Ishikawa (cell line): ENCODE measurements at regions not wholly inside any gene's neighbourhood (a gene's known extent, or its start where the extent isn't known, plus 50 kb on each side); places are given as distances from the start of the nearest gene placed in this dataset.

Experiments
- CEBPB ChIP-seq: IDR thresholded peaks from 2 replicates; pipeline ENCODE4 v1.6.1; 2012
- CREB1 ChIP-seq: IDR thresholded peaks from 2 replicates; pipeline ENCODE4 v1.6.1; 2012; ENCODE audit warnings: low read depth
- EGR1 ChIP-seq: IDR thresholded peaks from 2 replicates; pipeline ENCODE4 v1.6.1; 2012
- EP300 ChIP-seq: IDR thresholded peaks from 2 replicates; pipeline ENCODE4 v1.6.1; 2012; ENCODE audit warnings: borderline replicate concordance
- FOXM1 ChIP-seq: IDR thresholded peaks from 2 replicates; pipeline ENCODE4 v1.6.1; 2012; ENCODE audit warnings: low read depth, borderline replicate concordance
- MAX ChIP-seq: IDR thresholded peaks from 2 replicates; pipeline ENCODE4 v1.6.1; 2012
- NFIC ChIP-seq: IDR thresholded peaks from 2 replicates; pipeline ENCODE4 v1.6.1; 2012
- RAD21 ChIP-seq: IDR thresholded peaks from 2 replicates; pipeline ENCODE4 v1.6.1; 2012; ENCODE audit warnings: low read depth
- TAF1 ChIP-seq: IDR thresholded peaks from 2 replicates; pipeline ENCODE4 v1.6.1; 2012; ENCODE audit warnings: low read depth, mild to moderate bottlenecking
- TCF12 ChIP-seq: IDR thresholded peaks from 2 replicates; pipeline ENCODE4 v1.6.1; 2012; ENCODE audit warnings: low read depth
- TEAD4 ChIP-seq: IDR thresholded peaks from 2 replicates; pipeline ENCODE4 v1.6.1; 2012
- YY1 ChIP-seq: IDR thresholded peaks from 2 replicates; pipeline ENCODE4 v1.6.1; 2012; ENCODE audit warnings: low read depth
- ZBTB7A ChIP-seq: IDR thresholded peaks from 2 replicates; pipeline ENCODE4 v1.6.1; 2012; ENCODE audit warnings: low read depth
- TF ChIP-seq, protein P1 (sequence below): IDR thresholded peaks from 2 replicates; pipeline ENCODE4 v1.6.1; 2012; ENCODE audit warnings: low read depth, mild to moderate bottlenecking
- TF ChIP-seq, protein P2 (sequence below): IDR thresholded peaks from 2 replicates; pipeline ENCODE4 v1.6.1; 2012

GRCh38 chr10:62453274-62453673 is 79.1 kb downstream of the ZNF365 start:
- no peak for TF ChIP-seq CEBPB
- TF ChIP-seq TCF12: no peak
- TF ChIP-seq, protein P1, sequence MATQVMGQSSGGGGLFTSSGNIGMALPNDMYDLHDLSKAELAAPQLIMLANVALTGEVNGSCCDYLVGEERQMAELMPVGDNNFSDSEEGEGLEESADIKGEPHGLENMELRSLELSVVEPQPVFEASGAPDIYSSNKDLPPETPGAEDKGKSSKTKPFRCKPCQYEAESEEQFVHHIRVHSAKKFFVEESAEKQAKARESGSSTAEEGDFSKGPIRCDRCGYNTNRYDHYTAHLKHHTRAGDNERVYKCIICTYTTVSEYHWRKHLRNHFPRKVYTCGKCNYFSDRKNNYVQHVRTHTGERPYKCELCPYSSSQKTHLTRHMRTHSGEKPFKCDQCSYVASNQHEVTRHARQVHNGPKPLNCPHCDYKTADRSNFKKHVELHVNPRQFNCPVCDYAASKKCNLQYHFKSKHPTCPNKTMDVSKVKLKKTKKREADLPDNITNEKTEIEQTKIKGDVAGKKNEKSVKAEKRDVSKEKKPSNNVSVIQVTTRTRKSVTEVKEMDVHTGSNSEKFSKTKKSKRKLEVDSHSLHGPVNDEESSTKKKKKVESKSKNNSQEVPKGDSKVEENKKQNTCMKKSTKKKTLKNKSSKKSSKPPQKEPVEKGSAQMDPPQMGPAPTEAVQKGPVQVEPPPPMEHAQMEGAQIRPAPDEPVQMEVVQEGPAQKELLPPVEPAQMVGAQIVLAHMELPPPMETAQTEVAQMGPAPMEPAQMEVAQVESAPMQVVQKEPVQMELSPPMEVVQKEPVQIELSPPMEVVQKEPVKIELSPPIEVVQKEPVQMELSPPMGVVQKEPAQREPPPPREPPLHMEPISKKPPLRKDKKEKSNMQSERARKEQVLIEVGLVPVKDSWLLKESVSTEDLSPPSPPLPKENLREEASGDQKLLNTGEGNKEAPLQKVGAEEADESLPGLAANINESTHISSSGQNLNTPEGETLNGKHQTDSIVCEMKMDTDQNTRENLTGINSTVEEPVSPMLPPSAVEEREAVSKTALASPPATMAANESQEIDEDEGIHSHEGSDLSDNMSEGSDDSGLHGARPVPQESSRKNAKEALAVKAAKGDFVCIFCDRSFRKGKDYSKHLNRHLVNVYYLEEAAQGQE: no peak
- no peak for TF ChIP-seq YY1
- no peak for TF ChIP-seq EP300
- no peak for TF ChIP-seq TAF1
- no peak for TF ChIP-seq EGR1
- no peak for TF ChIP-seq ZBTB7A

GRCh38 chr10:62454687-62455397 is 80.7 kb downstream of the ZNF365 start:
- 0 out of 2 replicates have a peak, but pooled peaks have one; percentile 22 for TF ChIP-seq MAX
- TF ChIP-seq CEBPB: no peak
- peak; percentile 77 for TF ChIP-seq TEAD4

DNA sequence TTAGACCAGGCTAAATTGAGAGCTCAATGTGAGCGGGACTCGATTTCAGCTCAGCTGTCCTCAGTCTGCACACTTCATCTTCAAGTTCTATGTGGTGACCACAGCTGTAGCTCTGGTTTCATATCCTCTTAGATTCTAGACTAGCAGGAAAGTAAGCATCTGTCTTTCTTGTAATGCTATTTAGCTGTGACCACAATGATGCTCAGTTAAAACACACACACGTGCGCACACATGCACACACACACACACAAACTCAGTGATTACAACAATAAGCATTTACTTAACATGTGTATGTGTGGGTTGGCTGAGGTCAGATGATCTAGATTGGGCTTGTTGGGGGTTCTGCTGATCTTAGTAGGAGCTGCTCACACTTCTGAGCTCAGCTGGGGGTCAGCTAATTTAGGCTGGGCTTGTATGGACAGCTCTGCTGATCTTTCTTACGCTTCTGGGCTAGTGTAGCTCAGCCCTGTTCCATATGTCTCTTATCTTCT is 82.5 kb downstream of the ZNF365 start:
- no peak for TF ChIP-seq FOXM1
- TF ChIP-seq CEBPB: no peak
- no peak for TF ChIP-seq RAD21

GRCh38 chr10:62457196-62457595 is 83.0 kb downstream of the ZNF365 start:
- no peak for TF ChIP-seq YY1
- TF ChIP-seq ZBTB7A: no peak
- no peak for TF ChIP-seq CEBPB
- no peak for TF ChIP-seq TAF1
- TF ChIP-seq NFIC: no peak
- TF ChIP-seq EP300: no peak
- no peak for TF ChIP-seq FOXM1
- TF ChIP-seq, protein P2, sequence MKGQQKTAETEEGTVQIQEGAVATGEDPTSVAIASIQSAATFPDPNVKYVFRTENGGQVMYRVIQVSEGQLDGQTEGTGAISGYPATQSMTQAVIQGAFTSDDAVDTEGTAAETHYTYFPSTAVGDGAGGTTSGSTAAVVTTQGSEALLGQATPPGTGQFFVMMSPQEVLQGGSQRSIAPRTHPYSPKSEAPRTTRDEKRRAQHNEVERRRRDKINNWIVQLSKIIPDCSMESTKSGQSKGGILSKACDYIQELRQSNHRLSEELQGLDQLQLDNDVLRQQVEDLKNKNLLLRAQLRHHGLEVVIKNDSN: no peak
- no peak for TF ChIP-seq CREB1
- TF ChIP-seq EGR1: no peak

DNA sequence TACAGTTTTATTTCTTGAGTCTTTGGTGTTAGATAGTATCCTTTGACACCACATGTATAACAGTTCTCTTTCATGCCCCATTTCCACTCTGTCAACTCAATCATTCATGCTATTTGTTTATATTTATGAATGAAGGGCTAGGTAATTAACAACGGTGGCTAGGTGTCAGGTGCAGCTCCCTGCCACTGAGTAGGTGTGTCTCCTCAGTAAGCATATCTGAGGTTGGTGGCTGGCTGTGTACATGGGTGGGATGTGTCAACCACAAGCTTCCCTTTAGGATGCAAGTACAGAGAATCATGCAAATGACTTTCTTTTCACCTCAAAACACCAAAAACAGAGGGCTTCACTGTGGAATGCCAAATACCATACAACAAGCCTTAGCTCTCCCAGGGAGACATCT is 83.4 kb downstream of the ZNF365 start:
- TF ChIP-seq NFIC: no peak
- TF ChIP-seq ZBTB7A: no peak
- TF ChIP-seq EP300: no peak
- no peak for TF ChIP-seq TEAD4
- no peak for TF ChIP-seq TAF1
- TF ChIP-seq RAD21: no peak
- TF ChIP-seq CREB1: no peak
- no peak for TF ChIP-seq EGR1
- TF ChIP-seq, protein P2: no peak
- no peak for TF ChIP-seq MAX

DNA sequence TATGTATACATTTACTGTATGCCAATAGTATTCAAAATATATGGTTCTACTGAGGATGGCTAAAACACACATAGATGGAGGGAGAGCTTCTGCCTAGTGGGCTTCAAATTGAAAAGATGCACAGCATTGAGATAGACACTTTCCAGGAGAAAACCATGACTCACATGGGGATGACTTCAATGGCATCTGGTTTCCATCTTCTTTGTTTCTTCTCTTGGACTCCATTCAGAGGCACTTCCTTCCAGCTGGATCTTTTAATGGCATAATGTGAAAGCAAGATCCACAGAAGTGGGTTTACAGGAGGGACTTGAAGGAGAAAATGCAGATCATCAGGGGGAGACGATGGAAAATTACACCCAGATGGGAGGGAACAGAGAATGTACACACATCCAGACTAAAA is 84.9 kb downstream of the ZNF365 start:
- TF ChIP-seq TEAD4 (no peak), RAD21 (no peak), YY1 (no peak), TAF1 (no peak)

GRCh38 chr10:62459500-62459899 is 85.3 kb downstream of the ZNF365 start:
- TF ChIP-seq, protein P2: no peak

- TF ChIP-seq CEBPB (no peak), TCF12 (no peak), RAD21 (no peak), TAF1 (no peak), EP300 (no peak), FOXM1 (no peak), ZBTB7A (no peak), CREB1 (no peak), MAX (no peak), NFIC (no peak), TEAD4 (no peak), EGR1 (no peak), YY1 (no peak)
- TF ChIP-seq, protein P1: no peak
- TF ChIP-seq, protein P2: no peak
These were observed 86.2 kb downstream of the ZNF365 start for GRCh38 chr10:62460393-62460792.
